ENCODE measurements at regions not wholly inside any gene's neighbourhood (a gene's known extent, or its start where the extent isn't known, plus 50 kb on each side); places are given as distances from the start of the nearest gene placed in this dataset.
A peak's percentile ranks its signal among the peaks of the same experiment; 100 is the strongest.

DNA sequence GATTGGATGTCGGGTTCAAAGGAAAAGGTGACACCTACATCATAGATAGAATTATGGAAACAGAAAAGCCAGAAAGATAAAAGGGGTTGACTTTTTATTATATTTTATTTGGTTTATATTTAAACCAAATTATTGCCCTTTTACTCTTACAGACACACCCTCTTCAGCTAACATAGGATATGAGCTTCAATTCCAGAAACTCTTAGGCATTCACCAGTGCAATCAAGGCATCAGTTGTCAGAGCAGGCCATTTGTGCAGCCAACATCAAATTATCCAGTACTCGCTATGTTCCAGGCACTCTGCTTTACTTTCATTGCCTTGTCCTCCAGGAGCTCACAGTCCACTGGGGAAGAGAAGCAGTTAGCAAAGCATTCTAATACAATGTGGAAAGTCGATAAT, 347.5 kb downstream of the TFEC start:
- TF ChIP-seq, protein P1, sequence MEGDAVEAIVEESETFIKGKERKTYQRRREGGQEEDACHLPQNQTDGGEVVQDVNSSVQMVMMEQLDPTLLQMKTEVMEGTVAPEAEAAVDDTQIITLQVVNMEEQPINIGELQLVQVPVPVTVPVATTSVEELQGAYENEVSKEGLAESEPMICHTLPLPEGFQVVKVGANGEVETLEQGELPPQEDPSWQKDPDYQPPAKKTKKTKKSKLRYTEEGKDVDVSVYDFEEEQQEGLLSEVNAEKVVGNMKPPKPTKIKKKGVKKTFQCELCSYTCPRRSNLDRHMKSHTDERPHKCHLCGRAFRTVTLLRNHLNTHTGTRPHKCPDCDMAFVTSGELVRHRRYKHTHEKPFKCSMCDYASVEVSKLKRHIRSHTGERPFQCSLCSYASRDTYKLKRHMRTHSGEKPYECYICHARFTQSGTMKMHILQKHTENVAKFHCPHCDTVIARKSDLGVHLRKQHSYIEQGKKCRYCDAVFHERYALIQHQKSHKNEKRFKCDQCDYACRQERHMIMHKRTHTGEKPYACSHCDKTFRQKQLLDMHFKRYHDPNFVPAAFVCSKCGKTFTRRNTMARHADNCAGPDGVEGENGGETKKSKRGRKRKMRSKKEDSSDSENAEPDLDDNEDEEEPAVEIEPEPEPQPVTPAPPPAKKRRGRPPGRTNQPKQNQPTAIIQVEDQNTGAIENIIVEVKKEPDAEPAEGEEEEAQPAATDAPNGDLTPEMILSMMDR (IDR thresholded peaks at IDR 0.05; ENCODE audit: low read depth, low read length): no peak
- no peak overlapping the region for H3K4me3 ChIP-seq (ENCODE audit: low read depth, low read length)
- in situ Hi-C loops (cut with HindIII; ENCODE audit: low sequenced_read_pairs): no loop called here
- no peak for DNase-seq (ENCODE audit: low read depth, low spot score)

DNA sequence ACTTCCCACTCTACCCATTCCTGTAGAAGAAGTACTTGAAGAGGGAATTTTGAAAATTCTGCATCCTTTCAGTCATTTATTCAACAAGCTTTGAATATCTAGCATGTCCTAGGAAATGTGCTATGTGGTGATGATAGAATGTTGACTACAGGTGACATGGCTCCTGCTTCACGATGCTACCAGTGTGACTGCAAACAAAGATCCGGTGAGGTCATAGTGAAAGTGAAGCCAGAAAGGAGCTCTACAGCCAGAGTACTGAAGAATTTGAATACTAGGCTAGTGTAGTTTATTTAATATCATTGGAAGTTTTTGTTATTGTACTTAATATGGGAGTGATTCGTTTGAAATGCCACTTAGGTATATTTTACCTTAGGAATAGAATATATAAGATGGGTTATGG, 348.1 kb downstream of the TFEC start:
- in situ Hi-C loops (cut with HindIII; ENCODE audit: low sequenced_read_pairs): no loop called here
- DNase-seq (ENCODE audit: low read depth, low spot score): no peak
- TF ChIP-seq, protein P1 (IDR thresholded peaks at IDR 0.05; ENCODE audit: low read depth, low read length): no peak
- no peak overlapping the region for H3K4me3 ChIP-seq (ENCODE audit: low read depth, low read length)

DNA sequence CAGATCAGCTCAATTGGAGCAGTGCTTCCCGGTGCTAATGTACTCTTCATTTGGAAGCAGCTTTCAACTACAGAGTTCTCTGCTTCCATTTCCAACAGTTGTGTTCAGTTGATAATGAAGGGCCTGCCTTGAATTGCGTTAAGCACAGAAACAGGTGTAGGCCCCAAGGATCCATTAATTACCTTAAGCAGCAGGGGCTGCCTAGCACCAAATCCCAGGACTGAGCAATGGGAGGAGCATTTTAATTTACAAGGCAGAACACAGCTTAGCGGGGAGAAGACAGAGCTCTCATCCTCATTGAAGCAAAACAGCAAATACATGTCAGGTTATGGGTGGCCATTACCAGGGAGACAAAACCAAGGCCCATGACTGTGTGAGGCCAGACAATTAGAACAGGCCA, 349.6 kb downstream of the TFEC start:
- H3K4me3 ChIP-seq (ENCODE audit: low read depth, low read length): no peak overlapping the region
- TF ChIP-seq, protein P1 (IDR thresholded peaks at IDR 0.05; ENCODE audit: low read depth, low read length): no peak
- in situ Hi-C loops (cut with HindIII; ENCODE audit: low sequenced_read_pairs): no loop called here
- DNase-seq (ENCODE audit: low read depth, low spot score): no peak

DNA sequence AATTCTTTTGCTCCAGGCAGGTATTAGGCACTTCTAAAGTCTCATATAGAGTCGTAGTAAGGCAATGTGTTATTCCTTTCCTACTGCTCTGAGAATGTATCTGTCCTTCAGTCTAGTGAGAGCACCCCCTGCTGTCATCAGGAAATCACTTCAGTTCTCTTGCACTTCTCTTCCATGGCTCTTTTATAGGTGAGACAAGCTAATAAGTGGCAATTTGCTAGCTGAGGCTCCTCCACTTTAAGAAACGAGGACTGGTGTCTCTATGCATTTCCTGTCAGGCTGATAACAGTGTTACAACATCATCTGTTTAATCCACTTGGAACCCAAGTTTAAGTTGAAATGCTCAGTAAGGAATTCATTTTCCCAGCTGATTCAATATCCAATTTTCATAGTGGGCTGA, 350.6 kb downstream of the TFEC start:
- in situ Hi-C loops (cut with HindIII; ENCODE audit: low sequenced_read_pairs): no loop called here
- no peak overlapping the region for H3K4me3 ChIP-seq (ENCODE audit: low read depth, low read length)
- TF ChIP-seq, protein P1 (IDR thresholded peaks at IDR 0.05; ENCODE audit: low read depth, low read length): peak; percentile 60
- DNase-seq (ENCODE audit: low read depth, low spot score): peak; percentile 49

DNA sequence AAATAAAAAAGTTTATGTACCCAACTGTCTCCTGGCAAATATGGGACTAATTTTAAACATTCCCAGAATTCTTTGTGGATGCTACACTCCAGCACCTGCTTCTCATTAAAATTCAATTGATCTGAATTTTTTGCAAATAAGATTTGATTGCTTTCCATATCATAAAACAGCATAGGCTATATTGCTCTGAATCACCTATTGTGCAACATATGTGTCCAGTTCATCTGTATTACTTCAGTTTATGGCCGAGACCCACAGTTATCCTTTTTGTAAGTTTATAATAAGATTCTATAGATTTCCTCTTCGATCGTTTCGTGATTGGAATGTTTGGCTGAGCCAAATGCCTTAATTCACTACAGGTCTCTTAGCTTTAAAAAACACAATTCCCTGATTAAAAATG, 351.1 kb downstream of the TFEC start:
- H3K4me3 ChIP-seq (ENCODE audit: low read depth, low read length): no peak overlapping the region
- TF ChIP-seq, protein P1 (IDR thresholded peaks at IDR 0.05; ENCODE audit: low read depth, low read length): no peak
- no peak for DNase-seq (ENCODE audit: low read depth, low spot score)
- in situ Hi-C loops (cut with HindIII; ENCODE audit: low sequenced_read_pairs): no loop called here

DNA sequence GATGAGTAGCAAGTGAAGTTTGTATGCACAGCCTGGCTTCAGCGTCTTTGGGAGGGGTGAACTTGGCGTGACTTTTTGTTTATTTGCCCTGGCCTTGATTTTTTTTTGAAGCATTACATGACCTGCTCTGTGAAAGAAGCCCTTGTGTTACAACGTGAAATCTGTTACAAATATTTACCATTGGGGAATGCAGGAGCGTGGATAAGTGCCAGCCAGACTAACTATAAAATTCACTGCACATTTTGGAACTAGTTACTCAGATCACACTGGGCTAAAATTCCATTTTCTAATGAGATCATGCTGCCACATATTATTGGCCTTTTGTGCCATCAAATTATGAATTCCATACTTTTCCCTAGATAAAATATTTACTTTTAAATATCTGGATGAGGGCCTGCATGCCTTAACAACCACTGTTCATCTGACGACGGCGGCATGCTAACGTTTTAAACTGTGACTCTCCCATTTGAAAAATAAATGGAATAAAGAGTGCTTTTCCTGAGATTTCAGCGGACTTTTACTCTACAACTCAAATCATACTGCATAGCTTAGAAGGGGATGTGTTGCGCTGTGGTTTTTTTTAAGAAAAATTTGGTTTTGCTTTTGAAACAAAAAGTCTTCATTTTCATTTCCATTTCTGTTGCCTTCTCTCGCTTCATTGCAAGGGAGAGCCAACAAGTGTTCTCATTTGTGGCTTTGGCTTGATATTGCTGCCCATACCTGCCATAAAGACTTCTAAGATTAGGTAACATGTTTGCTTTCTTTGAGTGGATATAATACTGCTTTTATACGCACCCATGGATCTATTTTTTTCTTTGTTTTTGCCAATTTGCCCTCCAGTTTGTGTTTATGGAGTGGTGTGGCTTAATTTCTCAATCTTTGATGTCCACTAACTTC, 352.2 kb downstream of the TFEC start:
- peak; percentile 32 for DNase-seq (ENCODE audit: low read depth, low spot score)
- H3K4me3 ChIP-seq (ENCODE audit: low read depth, low read length): no peak overlapping the region
- TF ChIP-seq, protein P1 (IDR thresholded peaks at IDR 0.05; ENCODE audit: low read depth, low read length): no peak
- in situ Hi-C loops (cut with HindIII; ENCODE audit: low sequenced_read_pairs): no loop called here
